Activated T-cell treated with anti-CD3 and anti-CD28 coated beads, Interleukin-2, amount 50 U/mL, for 4 hours (primary cell): ENCODE measurements at regions not wholly inside any gene's neighbourhood (a gene's known extent, or its start where the extent isn't known, plus 50 kb on each side); places are given as distances from the start of the nearest gene placed in this dataset.
A peak's percentile ranks its signal among the peaks of the same experiment; 100 is the strongest.

Experiments used
- ATAC-seq, 2 donors: fragments of 200-7000 bp; cut with Tn5 transposase; one replicate each; pipeline ENCODE4 v1.10.0; 2021
- DNase-seq: peaks from one replicate; pipeline ENCODE4 v3.0.0-alpha.2; 2020
- H3K27me3 Mint-ChIP-seq: one replicate; pipeline ENCODE4 v1.8.0; 2021; ENCODE audit warnings: low read depth, mixed read lengths
- H3K36me3 Mint-ChIP-seq: one replicate; pipeline ENCODE4 v1.8.0; 2022; ENCODE audit warnings: mixed read lengths; ENCODE audit not compliant: insufficient read depth
- H3K4me1 Mint-ChIP-seq: one replicate; pipeline ENCODE4 v1.8.0; 2021; ENCODE audit warnings: low read depth, mixed read lengths
- H3K4me3 Mint-ChIP-seq: one replicate; pipeline ENCODE4 v1.8.0; 2021; ENCODE audit warnings: mild to moderate bottlenecking, moderate library complexity, mixed read lengths
- H3K9me3 Mint-ChIP-seq: one replicate; pipeline ENCODE4 v1.8.0; 2021; ENCODE audit warnings: mixed read lengths

DNA sequence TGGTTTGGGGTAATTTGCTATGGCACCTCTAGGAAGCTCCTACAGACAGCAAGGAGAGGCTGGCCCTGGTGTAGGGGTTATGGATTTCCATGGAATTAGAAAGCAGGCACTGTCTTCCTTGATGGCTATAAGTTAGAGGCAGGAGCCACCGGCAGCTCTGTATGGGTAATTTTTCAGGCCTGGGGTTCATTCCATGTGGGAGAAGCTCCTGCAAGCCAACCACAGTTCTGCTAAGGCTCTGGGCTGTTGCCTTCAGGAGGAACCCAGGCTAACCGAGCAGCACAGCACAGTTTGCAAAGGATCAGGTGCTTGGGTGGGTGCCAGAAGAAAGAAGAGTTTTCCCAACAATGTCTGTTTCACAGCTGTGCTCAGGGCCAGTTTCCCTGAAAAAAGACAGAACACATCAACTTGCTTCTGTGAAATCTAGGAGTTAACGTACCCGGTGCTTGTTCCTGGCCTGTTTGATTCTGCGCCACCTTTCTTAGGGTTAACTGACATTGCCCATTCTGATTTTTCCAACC, 162.8 kb upstream of the MYLIP start:
- ATAC-seq (no peak), DNase-seq (no peak)
- no peaks in the 10 kb centered on the region for H3K9me3 Mint-ChIP-seq
- H3K4me1 Mint-ChIP-seq, result peaks cover 10% of the 10 kb centered on the region
- no peaks in the 10 kb centered on the region for H3K27me3 Mint-ChIP-seq
- H3K36me3 Mint-ChIP-seq, result no peaks in the 10 kb centered on the region
- no peak overlapping the region for H3K4me3 Mint-ChIP-seq

DNA sequence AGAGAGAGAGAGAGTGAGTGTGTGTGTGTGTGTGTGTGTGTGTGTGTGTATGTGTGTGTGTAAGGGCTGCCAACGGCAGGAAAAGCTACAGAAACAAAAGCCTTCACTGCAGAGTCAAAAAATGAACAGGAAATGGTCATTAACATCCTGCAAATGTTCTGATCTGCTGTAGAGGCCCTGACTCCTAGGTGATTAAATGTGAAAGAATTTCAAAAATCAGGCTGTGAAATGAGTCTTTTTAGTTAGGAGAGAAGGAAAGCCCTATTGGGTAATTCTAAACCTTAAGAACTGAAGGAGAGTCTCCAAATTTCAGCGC, 166.5 kb upstream of the MYLIP start:
- Mint-ChIP-seq H3K4me3 (no peak overlapping the region), H3K36me3 (no peaks in the 10 kb centered on the region), H3K4me1 (peaks cover 10% of the 10 kb centered on the region), H3K27me3 (no peaks in the 10 kb centered on the region), H3K9me3 (no peaks in the 10 kb centered on the region)
- no peak for DNase-seq
- ATAC-seq, result no peak

DNA sequence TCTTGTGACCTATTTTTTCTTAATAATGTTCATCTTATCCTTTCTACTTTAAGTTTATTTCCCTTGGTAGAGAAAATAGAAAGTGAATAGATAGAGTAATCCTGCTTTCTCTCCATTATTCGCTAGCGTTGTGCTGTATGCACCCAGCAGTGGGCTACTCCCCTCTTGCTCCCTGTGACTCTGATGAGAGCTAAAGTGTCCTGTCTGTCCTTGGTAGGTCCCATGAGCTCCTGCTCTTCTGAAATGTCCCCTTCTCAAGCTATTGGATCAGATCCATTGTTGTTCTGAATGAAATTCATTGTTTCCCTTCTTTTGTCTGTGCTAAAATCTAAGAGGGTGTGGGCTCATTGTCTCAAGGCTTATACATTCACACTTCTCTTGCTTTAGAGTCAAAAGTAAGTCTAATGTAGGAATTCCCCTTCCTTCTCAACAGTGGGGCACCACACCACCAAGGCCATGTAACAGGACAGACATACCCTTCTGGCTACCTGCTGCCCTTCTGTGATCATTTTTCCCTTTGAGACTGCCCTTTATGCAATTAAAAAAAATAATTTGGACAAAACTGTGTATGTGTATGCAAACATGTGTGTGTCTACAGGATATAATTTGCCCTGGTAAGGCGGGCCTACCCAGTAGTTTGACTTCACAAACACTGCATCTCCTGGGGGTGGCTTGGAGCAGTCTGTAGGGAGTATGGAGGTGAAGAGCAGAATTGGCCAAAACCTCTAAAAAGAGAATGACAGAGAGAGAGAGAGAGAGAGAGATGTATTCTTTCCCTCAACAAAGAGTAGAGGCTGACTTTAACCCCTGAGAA, 167.0 kb upstream of the MYLIP start:
- Mint-ChIP-seq H3K36me3 (no peaks in the 10 kb centered on the region), H3K4me3 (no peak overlapping the region), H3K9me3 (no peaks in the 10 kb centered on the region), H3K27me3 (no peaks in the 10 kb centered on the region), H3K4me1 (peaks cover 10% of the 10 kb centered on the region)
- no peak for ATAC-seq
- no peak for DNase-seq

DNA sequence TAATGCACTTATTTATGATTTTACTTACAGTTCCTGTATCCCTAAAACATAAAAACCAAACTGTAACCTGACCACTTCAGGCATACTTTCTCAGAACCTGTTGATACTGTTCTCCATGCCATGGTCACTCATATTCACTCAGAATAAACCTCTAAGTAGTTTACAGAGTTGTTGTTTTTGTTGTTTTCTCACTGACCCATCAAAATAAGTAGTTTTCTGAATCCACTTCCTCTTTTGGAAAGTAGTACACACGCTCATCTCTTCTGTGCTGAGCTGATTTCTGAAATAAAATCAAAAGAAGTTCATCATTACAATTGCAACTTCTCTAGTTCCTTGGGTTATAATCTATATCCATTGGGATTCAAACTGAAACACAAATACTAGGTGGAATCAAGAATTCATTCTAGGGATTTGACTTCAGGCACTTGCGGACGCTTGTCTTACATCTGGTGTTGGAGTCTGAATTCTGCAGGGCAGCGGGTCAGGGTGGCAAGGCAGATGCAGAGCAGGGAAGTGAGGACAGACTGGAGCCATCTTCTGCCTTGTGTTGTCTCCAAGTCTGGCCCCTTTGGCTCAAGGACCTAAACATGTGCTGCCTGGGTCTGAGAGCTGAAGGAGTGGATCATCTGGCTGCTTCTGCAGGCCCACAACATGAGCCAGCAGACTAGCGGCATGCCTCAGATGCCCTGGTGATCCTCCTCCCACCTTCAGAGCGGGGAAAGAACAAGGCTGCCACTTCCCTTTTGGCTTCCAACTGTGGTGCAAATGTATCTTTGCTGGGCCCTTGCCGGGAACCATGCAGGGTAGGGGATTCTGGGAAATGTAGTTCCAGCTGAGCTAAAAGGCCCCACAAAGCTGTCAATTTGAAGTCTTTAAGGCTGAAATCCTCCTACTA, 167.9 kb upstream of the MYLIP start:
- no peak for ATAC-seq
- no peak for DNase-seq
- H3K27me3 Mint-ChIP-seq, result no peaks in the 10 kb centered on the region
- no peaks in the 10 kb centered on the region for H3K9me3 Mint-ChIP-seq
- peaks cover 14% of the 10 kb centered on the region for H3K4me1 Mint-ChIP-seq
- no peak overlapping the region for H3K4me3 Mint-ChIP-seq
- no peaks in the 10 kb centered on the region for H3K36me3 Mint-ChIP-seq

DNA sequence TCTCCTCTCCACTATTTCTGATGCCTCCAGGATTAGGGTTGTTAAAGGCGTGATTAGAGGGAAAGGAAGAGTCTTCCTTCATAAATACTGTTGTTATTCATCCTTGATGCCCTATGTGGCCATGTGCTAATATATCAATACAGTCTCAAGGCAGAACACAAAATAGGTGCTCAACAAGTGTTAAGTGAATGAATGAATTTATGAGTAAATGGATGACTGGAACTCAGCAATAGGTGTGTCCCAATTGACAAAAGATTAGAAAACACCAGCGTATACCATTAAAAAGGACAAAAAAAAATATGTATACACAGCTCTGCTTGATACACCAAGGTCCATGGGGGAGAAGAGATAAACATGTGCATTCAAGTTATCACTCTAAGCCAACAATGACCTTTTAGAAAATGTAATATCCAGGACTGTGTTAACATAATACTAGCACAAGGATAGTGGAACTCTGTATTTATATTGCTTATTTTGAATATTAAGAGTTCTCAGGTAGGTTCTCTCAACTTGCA, 171.2 kb upstream of the MYLIP start:
- Mint-ChIP-seq H3K4me1 (peaks cover 16% of the 10 kb centered on the region), H3K9me3 (no peaks in the 10 kb centered on the region), H3K4me3 (no peak overlapping the region), H3K27me3 (no peaks in the 10 kb centered on the region), H3K36me3 (no peaks in the 10 kb centered on the region)
- DNase-seq (no peak), ATAC-seq (no peak)

DNA sequence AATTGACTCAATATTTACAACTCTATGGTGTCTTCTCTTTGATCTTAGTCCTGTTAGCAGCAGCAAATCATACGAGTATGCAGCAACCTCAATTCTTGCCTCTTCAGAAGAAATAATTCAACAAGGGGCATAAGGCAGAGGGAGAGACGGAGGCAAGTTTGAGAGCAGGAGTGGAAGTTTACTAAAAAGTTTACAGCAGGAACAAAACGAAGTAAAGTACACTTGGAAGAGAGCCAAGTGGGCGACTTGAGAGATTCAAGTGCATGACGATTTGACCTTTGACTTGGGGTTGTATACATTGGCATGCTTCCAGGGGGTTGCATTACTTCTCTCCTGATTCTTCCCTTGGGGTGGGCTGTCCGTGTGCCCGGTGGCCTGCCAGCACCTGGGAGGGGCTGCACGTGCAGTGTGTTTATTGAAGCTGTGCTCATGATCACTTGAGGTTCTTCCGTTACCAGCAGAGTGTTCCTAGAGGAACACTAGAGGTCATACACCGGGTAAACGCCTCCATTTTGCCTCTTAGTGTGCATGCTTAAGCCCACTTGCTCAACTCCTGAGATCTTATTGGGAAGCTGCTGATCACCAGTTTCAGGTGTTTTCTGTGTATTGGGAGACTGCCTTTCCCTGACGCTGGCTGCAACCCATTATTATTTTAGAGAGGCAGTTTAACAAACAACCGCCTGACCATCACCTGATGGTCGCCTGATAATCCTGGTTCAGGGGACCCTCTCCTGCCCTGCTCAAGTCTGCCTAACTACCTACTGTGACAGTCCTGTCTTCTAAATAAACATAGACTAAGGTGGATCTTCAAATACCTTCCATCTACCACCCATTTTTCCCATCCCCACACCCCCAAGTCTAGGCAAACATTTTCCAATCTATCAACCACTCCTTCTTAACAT, 172.4 kb upstream of the MYLIP start:
- ATAC-seq (no peak), DNase-seq (no peak)
- Mint-ChIP-seq H3K9me3 (no peaks in the 10 kb centered on the region), H3K27me3 (no peaks in the 10 kb centered on the region), H3K4me3 (peak overlapping the region; percentile 5), H3K4me1 (peaks cover 11% of the 10 kb centered on the region), H3K36me3 (no peaks in the 10 kb centered on the region)

DNA sequence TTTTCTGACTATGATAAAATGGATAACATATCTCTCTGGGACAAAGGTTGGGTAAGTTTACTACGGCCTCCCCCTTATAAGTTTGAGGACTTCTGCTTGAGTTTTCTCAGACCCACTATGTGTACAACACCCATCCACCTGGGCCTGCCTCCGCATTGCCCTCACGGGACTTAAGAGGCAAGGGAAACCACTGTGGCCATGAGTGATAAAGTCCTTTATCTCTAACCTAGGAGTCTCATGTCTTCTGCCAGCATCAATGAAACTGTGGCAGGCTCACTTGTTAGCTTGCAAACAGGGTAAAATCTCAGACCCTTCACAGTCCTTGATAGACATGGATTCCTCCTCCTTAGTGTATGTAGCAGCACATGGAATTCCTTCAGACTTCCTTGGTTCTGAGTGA, 173.4 kb upstream of the MYLIP start:
- H3K9me3 Mint-ChIP-seq, result no peaks in the 10 kb centered on the region
- no peak for DNase-seq
- H3K27me3 Mint-ChIP-seq, result no peaks in the 10 kb centered on the region
- no peak for ATAC-seq
- H3K36me3 Mint-ChIP-seq, result no peaks in the 10 kb centered on the region
- H3K4me3 Mint-ChIP-seq, result no peak overlapping the region
- peaks cover 11% of the 10 kb centered on the region for H3K4me1 Mint-ChIP-seq

DNA sequence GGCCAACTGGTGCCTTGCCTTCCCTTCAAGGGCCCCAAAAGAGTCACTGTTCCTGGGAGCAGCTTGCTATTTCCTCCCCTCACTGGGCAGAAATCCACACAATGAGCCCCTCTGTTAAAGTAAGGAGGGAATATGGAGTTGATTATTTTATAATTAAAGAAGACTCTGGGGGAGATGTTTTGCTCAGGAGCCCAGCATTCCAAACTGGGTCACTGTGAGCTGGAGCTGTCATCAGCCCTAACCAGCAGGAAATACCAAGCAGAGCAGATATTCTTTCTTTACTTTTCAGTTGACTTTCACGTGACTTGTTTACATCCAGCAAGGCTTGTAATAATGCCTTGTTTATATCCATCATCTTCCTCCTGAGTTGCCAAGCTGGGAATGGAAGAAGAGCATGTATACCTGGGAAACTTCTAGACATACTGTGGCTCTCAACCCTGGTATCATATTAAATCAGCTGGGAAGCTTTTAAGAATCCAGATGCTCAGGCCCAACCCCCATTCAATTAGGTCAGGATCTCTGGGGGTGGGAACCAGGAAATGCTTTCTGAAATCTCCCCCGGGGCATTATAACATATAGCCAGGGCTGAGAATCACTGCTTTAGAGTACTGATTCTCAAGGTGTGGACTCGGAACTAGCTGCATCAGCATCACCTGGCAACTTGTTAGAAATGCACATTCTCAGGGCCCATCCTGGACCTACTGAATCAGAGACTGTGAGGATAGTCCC, 175.6 kb upstream of the MYLIP start:
- Mint-ChIP-seq H3K27me3 (no peaks in the 10 kb centered on the region), H3K9me3 (no peaks in the 10 kb centered on the region), H3K4me1 (peaks cover 11% of the 10 kb centered on the region), H3K36me3 (no peaks in the 10 kb centered on the region), H3K4me3 (no peak overlapping the region)
- DNase-seq (no peak), ATAC-seq (no peak)

DNA sequence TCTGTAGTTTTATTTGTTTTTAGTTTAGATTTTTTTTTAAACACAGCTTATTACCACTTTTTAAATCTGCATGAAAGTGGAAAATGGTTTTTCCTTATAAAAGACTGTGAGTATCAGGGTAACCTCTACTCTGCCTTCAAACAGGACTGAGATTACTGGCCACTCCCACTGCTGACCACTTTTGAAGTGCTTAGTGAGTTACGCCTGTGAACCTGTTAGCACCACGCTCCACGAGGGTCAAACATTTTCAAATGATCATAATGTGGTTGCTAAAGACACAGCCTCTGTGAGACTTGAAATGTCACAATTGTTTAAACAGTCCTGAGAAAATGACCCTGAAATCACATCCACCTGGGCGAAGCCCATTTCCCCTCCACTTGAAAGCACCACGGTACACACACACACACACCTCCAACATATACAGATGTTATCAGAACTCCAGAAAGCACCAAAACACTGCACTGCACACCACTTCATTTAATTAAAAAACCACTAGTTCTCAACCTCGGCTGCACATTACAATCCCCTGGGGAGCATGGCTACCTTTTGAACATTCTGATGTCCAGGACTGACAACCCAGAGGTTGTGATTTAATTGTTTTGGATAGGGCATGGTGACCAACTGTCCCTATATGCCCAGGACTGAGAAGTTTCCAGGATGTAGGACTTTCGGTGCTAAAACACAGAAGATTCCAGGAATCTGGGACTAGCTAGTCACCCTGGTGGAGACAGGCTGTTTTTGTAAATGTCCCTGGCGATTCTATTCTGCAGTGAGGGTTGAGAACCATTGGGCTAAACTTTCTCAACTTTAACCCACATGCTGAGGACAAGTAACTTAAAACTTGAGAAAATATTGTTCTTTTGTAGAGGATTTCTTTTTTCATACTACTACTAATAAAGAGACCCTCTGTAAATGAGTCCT, 176.4 kb upstream of the MYLIP start:
- Mint-ChIP-seq H3K36me3 (no peaks in the 10 kb centered on the region), H3K9me3 (no peaks in the 10 kb centered on the region), H3K4me3 (no peak overlapping the region), H3K27me3 (no peaks in the 10 kb centered on the region), H3K4me1 (peaks cover 11% of the 10 kb centered on the region)
- DNase-seq (no peak), ATAC-seq (no peak)

DNA sequence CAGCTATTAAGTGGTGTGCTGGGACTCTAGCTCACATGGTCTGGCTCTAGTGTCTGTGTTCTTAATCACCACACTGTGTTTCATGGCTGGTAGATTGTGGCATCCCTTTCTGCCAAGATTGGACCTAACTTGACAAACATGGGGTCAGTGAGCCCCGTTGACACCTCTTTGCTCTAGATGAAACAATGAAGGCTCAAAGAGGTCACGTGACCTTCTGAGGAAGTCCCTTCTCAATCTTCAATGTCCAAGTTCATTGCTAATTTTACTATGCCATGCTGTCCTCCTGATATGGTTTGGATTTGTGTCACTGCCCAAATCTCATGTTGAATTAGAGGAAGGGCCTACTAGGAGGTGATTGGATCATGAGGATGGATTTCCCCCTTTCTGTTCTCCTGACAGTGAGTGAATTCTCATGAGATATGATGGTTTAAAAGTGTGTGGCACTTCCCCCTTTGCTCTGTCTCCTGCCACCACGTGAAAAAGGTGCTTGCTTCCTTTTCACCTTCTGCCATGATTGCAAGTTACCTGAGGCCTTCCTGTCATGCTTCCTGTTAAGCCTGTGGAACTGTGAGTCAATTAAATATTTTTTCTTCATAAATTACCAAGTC, 177.8 kb upstream of the MYLIP start:
- Mint-ChIP-seq H3K36me3 (no peaks in the 10 kb centered on the region), H3K4me3 (no peak overlapping the region), H3K4me1 (peaks cover 7% of the 10 kb centered on the region), H3K27me3 (no peaks in the 10 kb centered on the region), H3K9me3 (no peaks in the 10 kb centered on the region)
- DNase-seq (no peak), ATAC-seq (no peak)

DNA sequence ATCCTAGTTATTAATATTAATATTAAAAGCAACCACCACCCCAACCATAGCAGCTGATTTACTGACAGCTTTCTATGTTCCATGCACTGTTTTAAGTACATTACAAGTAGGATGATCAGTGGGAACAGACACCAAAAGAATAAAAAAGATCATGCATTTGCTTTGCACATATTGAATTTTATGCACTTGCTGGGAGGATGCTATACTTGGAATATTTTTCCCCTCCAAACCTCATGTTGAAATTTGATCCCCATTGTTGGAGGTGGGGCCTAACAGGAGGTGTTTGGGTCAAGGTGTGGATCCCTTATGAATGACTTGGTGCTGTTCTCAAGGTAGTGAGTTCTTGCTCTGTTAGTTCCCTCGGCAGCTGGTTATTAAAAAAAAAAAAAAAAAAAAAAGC, 178.9 kb upstream of the MYLIP start:
- H3K27me3 Mint-ChIP-seq, result no peaks in the 10 kb centered on the region
- DNase-seq, result no peak
- H3K36me3 Mint-ChIP-seq, result no peaks in the 10 kb centered on the region
- H3K4me3 Mint-ChIP-seq, result no peak overlapping the region
- ATAC-seq, result no peak
- H3K9me3 Mint-ChIP-seq, result no peaks in the 10 kb centered on the region
- peaks cover 7% of the 10 kb centered on the region for H3K4me1 Mint-ChIP-seq
